ACC112 (cell line): ENCODE measurements at regions not wholly inside any gene's neighbourhood (a gene's known extent, or its start where the extent isn't known, plus 50 kb on each side); places are given as distances from the start of the nearest gene placed in this dataset.

Experiments used
- H2AFZ ChIP-seq: fragments of 200-600 bp; sonication (generic); one replicate; pipeline ENCODE4 v1.6.0; 2017; ENCODE audit warnings: antibody characterized with exemption, low read length; ENCODE audit not compliant: unreplicated experiment
- H3K27ac ChIP-seq: fragments of 200-600 bp; sonication (generic); 2 replicates; pipeline ENCODE4 v1.5.1; 2014; ENCODE audit warnings: low read depth, mild to moderate bottlenecking, antibody characterized with exemption, low read length, moderate library complexity
- H3K27me3 ChIP-seq: fragments of 200-600 bp; sonication (generic); 2 replicates; pipeline ENCODE4 v1.6.1; 2014; ENCODE audit warnings: mild to moderate bottlenecking, antibody characterized with exemption, low read length, moderate library complexity, mixed read lengths; ENCODE audit not compliant: insufficient read depth
- H3K36me3 ChIP-seq: fragments of 200-600 bp; sonication (generic); 2 replicates; pipeline ENCODE4 v1.6.1; 2016; ENCODE audit warnings: mild to moderate bottlenecking, antibody characterized with exemption, low read length, moderate library complexity, mixed read lengths; ENCODE audit not compliant: insufficient read depth
- H3K4me1 ChIP-seq: fragments of 200-600 bp; sonication (generic); one replicate; pipeline ENCODE4 v1.6.1; 2016; ENCODE audit warnings: low read length, mixed read lengths; ENCODE audit not compliant: insufficient read depth, unreplicated experiment, control insufficient read depth
- H3K4me3 ChIP-seq: fragments of 200-600 bp; sonication (generic); 2 replicates; pipeline ENCODE4 v1.5.1; 2014; ENCODE audit warnings: mild to moderate bottlenecking, low read depth, low read length
- H3K79me2 ChIP-seq: fragments of 200-600 bp; sonication (generic); one replicate; pipeline ENCODE4 v1.6.0; 2016; ENCODE audit warnings: low read length; ENCODE audit not compliant: control insufficient read depth, unreplicated experiment, insufficient read depth

DNA sequence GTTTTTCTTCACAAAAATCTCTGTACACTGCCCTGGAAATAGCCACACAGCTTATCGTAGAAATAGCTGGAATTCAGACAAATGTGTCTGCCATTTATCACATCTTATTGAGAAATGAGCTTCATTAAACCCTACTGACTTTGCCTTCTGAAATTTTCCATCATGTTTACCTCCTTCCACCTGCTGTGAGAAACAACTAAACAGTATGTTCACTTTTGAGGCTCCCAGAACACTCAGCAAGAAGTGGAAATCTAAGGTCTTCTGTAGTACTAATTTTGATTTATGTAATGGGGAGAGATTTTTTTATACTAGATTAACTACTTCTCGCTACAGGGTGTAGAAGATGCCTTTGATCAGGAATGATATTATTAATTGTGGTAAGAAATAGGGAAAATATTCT, 268.0 kb downstream of the KCNC2 start:
- Histone ChIP-seq H3K36me3 (no peaks in the 10 kb centered on the region), H3K79me2 (no peaks in the 10 kb centered on the region), H3K4me1 (no peaks in the 10 kb centered on the region), H3K27ac (no peak overlapping the region), H2AFZ (no peak overlapping the region), H3K4me3 (no peak overlapping the region), H3K27me3 (no peaks in the 10 kb centered on the region)

DNA sequence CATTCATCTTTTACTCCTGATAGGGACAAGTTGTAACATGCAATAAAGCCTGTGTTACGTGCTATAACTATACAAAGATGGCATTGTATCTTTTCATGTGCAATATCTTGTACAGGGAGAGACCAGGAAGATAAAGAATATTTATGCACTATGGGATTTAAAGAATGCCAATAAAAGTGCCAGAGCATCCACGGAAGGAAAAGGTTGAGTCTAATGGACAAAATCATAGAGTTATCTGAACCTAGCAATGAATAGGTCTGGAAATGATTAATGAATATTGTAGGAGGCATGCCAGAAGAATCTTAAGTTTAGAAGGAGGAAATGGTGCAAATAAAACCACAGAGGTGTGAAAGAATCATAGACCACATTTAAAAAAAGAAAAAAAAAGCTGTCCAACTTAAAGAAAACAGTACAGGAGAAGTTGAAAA, 263.9 kb downstream of the KCNC2 start:
- no peak overlapping the region for H3K27ac ChIP-seq
- no peaks in the 10 kb centered on the region for H3K4me1 ChIP-seq
- H3K36me3 ChIP-seq, result no peaks in the 10 kb centered on the region
- H3K27me3 ChIP-seq, result no peaks in the 10 kb centered on the region
- H3K79me2 ChIP-seq, result no peaks in the 10 kb centered on the region
- no peak overlapping the region for H2AFZ ChIP-seq
- no peak overlapping the region for H3K4me3 ChIP-seq

DNA sequence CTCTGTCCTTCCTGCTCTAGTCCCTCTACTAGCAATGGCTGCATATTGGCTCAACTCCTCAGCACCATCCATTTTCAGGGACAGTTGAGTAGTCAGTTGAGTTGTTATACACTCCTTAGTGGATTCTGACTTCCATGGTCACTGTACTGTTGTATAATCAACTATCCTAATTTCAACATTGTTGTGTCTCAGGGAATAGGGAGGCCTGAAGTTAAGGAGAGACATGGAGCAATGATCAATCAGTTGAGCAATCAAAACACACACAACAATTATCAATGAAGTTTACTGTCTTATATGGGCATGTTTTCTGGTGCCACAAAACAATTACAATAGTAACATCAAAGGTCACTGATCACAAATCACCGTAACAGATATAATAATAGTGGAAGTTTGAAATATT, 255.9 kb downstream of the KCNC2 start:
- Histone ChIP-seq H3K4me1 (no peaks in the 10 kb centered on the region), H3K79me2 (no peaks in the 10 kb centered on the region), H3K36me3 (no peaks in the 10 kb centered on the region), H3K4me3 (no peak overlapping the region), H2AFZ (no peak overlapping the region), H3K27ac (no peak overlapping the region), H3K27me3 (no peaks in the 10 kb centered on the region)

DNA sequence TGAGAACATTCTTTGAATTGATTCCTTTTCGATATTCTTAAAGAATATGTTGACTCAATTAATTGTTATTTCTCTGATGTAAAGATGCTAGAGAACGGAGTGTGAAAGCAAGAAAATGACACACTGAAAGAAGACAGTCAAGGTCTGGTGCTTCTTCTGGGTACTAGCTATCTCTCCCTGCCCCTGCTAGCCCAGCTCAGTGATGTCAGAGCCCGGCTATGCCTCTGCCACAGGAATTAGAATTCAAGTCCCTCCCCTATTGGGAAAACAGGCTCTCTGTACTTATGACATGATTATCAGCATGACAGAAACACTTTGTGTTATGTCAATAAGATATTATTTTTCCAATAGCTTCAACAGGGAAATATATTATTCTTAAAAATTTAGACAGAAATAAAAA, 252.4 kb downstream of the KCNC2 start:
- Histone ChIP-seq H3K27ac (no peak overlapping the region), H3K27me3 (no peaks in the 10 kb centered on the region), H3K4me3 (no peak overlapping the region), H3K79me2 (no peaks in the 10 kb centered on the region), H3K4me1 (no peaks in the 10 kb centered on the region), H3K36me3 (no peaks in the 10 kb centered on the region), H2AFZ (no peak overlapping the region)

DNA sequence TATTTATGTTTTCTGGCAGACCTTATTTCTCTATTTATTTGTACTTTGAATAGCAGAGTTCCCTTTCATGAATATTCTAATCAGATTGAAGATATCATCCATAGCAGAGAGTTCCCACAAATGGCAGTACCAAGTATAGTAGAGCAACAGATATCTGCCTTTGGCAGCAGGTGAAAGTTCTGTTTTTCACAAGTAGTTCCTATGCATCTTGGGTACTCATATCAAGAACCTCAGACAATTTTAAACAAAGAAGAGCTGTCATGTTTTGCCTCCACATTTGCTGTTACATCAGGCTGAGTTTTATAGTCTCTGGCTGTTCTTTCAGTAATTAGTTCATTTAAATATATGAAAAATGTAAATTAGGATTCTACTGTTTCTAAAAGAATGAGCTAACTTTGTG, 252.0 kb downstream of the KCNC2 start:
- Histone ChIP-seq H3K4me1 (no peaks in the 10 kb centered on the region), H3K27me3 (no peaks in the 10 kb centered on the region), H3K36me3 (no peaks in the 10 kb centered on the region), H2AFZ (no peak overlapping the region), H3K27ac (no peak overlapping the region), H3K79me2 (no peaks in the 10 kb centered on the region), H3K4me3 (no peak overlapping the region)

DNA sequence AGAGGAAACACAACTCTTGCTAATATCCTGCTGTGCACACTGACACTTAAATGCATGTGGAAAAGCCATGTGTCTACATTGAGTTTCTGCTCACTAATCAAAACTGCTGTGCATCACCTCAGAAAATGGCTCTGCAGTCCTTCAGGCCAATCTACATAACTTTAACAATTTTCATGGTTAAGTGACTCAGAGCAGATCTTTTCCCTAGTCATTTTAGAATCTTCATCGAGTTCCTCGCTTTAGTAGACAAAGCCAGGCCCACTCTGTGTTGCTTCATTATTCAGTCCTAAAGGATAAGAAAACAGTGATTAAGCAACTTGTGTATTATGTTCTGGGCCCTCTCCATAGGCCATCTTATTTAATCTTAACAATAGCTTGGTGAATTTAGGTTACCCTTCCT, 250.0 kb downstream of the KCNC2 start:
- H2AFZ ChIP-seq, result no peak overlapping the region
- H3K79me2 ChIP-seq, result no peaks in the 10 kb centered on the region
- H3K36me3 ChIP-seq, result no peaks in the 10 kb centered on the region
- no peak overlapping the region for H3K4me3 ChIP-seq
- no peaks in the 10 kb centered on the region for H3K4me1 ChIP-seq
- no peak overlapping the region for H3K27ac ChIP-seq
- no peaks in the 10 kb centered on the region for H3K27me3 ChIP-seq

DNA sequence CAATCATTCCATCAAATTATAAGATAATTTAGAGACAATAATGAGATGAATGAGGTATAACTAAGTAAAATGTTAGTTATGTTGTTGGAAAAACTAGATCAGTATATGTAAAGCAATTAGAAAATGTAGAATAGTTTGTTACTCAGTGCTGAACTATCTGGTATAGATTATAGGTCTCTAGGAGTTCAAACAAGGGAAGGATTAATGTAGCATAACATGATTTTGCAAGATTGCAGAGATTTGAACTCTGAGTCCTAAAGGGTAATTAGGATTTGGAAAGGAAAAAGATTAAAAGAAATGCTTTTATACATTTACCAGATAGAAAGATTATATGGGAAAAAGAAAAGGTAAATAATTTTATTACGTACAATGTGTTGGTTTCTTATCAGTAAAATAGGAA, 246.3 kb downstream of the KCNC2 start:
- Histone ChIP-seq H3K4me1 (no peaks in the 10 kb centered on the region), H3K36me3 (no peaks in the 10 kb centered on the region), H3K27ac (no peak overlapping the region), H3K4me3 (no peak overlapping the region), H3K79me2 (no peaks in the 10 kb centered on the region), H2AFZ (no peak overlapping the region), H3K27me3 (no peaks in the 10 kb centered on the region)

DNA sequence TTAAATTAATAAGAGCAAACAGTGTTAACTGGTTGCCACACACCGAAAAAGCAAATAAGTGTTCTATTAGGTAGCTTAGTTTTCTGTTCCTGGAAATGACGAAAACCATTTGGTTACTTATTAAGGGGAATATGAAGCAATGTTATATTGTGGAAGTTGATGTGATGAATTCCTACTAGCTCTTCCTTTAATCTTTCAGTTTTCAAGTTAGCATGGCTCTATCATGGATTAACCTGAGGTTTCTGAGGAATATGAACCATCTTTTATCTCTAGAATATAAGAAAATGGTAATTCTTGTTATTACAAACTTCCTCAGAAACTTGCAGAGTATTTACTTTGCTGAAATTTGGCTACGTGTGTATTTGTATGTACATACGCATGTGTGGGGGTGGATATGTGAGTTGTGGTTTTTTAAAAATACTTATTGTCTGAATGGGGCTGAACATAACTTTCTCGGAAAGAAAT, 245.7 kb downstream of the KCNC2 start:
- Histone ChIP-seq H3K27me3 (no peaks in the 10 kb centered on the region), H2AFZ (no peak overlapping the region), H3K4me3 (no peak overlapping the region), H3K36me3 (no peaks in the 10 kb centered on the region), H3K27ac (no peak overlapping the region), H3K79me2 (no peaks in the 10 kb centered on the region), H3K4me1 (no peaks in the 10 kb centered on the region)

DNA sequence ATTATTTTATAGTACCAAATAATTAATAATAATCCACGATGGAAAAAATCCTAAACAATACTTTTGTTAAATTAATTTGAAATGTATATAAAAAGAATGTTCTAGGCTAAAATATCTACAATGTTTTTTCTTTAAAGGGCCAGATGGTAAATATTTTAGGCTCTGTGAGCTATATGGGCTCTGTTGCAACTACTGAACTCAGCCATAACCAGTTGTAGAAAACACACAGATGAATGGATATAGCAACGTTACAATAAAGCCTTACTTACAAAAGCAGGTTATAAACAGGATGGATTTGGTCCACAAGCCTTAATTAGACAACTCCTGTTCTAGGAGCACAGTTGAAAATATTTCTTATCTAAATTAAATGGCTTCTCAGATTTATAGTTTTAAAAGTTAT, 245.2 kb downstream of the KCNC2 start:
- Histone ChIP-seq H3K79me2 (no peaks in the 10 kb centered on the region), H3K36me3 (no peaks in the 10 kb centered on the region), H3K4me3 (no peak overlapping the region), H2AFZ (no peak overlapping the region), H3K4me1 (no peaks in the 10 kb centered on the region), H3K27ac (no peak overlapping the region), H3K27me3 (no peaks in the 10 kb centered on the region)

DNA sequence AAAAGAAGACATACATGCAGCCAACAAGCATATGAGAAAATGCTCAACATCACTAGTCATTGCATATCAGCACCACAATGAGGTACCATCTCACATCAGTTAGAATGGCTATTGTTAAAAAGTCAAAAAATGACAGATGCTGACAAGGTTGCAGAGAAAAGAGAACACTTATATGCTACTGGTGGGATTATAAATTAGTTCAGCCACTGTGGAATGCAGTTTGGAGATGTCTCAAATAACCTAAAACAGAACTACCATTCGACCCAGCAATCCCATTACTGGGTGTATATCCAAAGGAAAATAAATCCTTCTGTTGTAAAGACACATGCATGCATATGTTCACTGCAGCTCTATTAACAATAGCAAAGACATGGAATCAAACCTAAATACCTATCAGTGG, 238.4 kb downstream of the KCNC2 start:
- Histone ChIP-seq H3K79me2 (no peaks in the 10 kb centered on the region), H3K27ac (no peak overlapping the region), H3K4me1 (no peaks in the 10 kb centered on the region), H2AFZ (no peak overlapping the region), H3K27me3 (peaks cover 6% of the 10 kb centered on the region; the same call in 1 of the 2 replicates), H3K4me3 (no peak overlapping the region), H3K36me3 (no peaks in the 10 kb centered on the region)

DNA sequence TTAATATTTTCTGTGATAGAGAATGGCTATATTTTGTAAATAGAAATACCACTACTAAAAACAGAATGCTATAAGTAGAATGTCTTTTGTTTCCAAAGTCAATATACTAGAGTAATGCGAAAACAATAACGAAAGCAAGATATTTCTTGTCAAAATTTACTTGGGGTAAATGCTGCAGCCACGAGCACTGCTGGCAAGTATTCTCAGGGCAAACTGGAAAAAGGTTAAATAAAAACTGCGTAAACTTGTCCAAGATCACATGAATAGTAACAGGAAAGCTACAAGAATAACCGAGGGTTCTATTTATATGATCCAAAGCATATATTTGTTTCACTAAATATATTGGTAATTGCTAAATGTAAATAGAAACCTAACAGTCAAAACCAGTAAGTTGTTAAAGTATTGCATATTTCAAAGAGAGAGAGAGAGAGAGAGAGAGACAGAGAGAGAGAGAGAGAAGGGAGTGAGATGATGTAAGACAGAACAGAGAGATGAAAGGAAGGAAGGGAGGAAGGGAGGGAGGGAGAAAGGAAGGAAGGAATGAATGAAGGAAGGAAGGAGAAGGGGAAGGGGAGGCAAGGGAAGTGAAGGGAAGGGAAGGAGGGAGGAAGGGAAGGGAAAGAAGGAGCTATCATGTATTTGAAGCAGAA, 231.7 kb downstream of the KCNC2 start:
- Histone ChIP-seq H3K27ac (no peak overlapping the region), H2AFZ (no peak overlapping the region), H3K36me3 (no peaks in the 10 kb centered on the region)

More for the DNA sequence above, 231.7 kb downstream of the KCNC2 start:
- Histone ChIP-seq H3K79me2 (no peaks in the 10 kb centered on the region), H3K4me3 (0 out of 2 replicates have a peak overlapping the region, but pooled peaks have one; percentile 1), H3K27me3 (peaks cover 15% of the 10 kb centered on the region; the same call in 1 of the 2 replicates), H3K4me1 (no peaks in the 10 kb centered on the region)
